Urothelium cell line (cell line): ENCODE measurements at regions not wholly inside any gene's neighbourhood (a gene's known extent, or its start where the extent isn't known, plus 50 kb on each side); places are given as distances from the start of the nearest gene placed in this dataset.

Experiments
- DNase-seq: peaks from one replicate; pipeline ENCODE4 v3.0.0; 2011; ENCODE audit warnings: low spot score, mixed read lengths
- FAIRE-seq: peaks from 2 replicates; lab custom pipeline; 2011; peaks lifted over from hg19 to GRCh38; lab: Jason Lieb, UNC

DNA sequence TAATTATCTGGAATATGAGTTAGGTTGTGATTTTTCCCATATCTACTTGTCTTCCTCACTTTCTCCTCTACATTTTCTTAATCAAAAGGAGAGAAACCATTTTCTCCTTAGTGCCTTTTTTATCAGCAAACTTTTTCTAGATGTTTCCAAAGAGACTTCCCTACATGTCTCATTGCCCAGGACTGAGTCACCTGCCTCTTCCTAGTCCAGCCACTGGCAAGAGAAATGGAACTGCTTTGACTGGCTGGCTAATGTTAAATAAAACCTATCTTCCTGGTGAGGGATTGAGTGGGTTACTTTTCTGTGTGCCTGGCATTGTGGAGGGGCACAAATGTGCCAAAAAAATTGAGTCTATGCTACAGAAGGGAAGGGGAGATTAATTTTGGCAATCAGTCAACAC, 52.1 kb upstream of the CD5L start:
- DNase-seq (no peak), FAIRE-seq (no peak)

DNA sequence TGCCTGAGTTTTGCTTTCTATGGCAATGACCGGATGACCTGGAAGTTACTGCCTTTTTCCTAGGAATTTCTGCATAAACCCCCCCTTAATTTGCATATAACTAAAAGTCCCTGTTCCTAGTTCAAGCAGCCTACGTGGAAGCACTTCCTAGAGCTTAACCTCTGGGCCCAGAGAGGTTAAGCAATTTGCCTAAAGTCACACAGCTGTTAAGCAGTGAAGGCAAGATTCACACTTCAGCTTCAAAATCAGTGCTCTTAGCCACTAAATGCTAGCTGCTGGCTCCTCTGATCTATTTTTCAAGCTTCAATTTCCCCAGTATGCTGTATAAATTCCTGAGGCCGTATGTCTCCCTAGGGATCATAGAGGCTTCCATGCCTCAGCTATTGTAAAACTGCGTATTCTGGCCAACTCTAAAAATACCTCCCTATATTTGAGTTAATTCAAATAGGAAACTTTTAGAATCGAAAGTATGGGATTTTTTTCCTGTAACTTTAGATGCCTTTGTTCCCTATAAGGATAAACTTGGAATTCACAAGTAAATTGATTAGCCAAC, 53.1 kb upstream of the CD5L start:
- FAIRE-seq, result no peak

DNA sequence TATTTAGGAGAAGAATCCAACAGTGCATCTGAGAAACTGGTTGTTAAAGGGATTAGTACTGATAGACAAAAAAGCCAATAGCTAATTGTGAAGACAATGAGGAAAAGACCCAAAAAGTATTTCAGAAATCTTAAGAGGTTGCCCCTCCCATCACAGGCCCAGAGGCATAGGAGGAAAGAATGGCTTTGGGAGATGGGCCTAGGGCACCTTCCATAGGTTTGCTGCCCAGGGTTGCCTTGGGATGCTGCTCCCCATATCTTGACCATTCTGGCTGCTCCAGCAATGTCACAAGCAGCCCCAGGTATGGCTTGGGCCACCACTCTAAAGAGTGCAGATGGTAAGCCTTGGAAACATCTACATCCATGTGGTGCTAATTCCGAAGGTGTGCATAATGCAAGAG, 68.7 kb upstream of the CD5L start:
- FAIRE-seq, result no peak

More for the DNA sequence above, 53.1 kb upstream of the CD5L start:
- DNase-seq, result no peak

DNA sequence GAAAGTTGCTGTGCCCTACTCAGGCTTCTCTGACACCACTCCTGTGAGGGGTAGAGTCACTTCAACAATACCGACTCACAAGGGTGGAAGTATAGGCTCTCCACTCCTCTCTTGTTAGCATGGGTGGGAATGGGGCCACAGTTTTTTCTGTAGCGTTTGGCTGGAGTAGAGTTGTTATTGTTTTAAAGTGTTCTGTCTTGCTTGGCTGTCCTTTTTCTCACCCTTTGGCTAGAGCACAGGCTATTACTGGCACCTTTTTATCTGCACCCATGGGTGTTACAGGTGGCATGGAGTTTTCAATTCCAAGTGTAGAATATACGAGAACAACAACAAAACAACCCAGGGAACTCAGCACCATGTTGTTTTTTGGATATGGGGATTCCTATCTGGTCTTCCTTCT, 74.3 kb upstream of the CD5L start:
- no peak for DNase-seq
- no peak for FAIRE-seq

More for the DNA sequence above, 68.7 kb upstream of the CD5L start:
- DNase-seq, result no peak

DNA sequence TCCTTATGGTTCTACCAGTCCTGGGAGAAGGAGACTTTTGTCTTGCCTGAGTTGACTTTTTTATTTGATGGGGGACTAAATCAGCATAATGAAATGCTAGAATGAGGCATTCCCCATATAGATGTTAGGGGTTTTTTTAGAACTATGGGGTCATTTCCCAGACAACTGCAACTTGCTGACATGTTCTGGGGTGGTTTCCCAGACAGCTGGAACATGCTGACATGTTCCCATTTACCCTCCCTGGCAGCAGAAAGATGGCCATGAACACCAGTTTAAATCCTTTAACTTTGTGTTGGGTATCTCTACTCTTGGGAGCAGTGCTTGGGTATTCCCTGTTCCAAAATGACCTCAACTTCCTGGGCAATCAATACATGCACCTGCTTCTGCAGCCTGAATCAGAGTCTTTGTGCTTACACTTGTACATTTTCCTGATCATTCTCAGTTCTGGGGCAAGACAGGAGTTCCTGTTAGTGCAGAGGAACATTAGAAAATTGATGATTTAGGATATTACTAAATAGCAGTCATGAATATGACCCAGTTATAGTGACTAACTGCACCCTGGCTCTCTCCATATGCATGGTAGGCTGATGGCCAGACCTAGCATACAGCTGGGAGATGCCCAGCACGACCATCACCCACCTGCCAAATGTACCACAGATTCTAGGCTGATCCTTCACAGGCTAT, 75.4 kb upstream of the CD5L start:
- no peak for FAIRE-seq
- DNase-seq, result no peak

DNA sequence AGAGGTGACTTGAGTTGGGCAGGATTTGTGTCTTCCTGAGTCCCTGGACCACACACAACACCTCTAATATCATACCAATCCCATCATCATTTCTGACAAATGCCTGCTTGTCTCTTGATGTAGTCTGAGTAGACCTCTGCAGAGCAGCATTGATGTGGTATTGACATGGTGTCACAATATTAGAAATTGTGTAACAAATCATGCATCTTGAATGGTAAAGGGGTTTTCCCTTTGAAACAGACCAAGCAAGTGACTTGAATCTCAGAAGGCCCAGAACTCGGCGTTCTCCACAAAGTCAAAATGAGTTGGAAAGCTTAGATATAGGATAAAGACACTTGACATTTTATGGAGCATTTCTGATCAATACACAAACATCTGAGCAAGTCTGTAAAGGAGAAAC, 72.7 kb upstream of the KIRREL1 start:
- FAIRE-seq (no peak), DNase-seq (no peak)

DNA sequence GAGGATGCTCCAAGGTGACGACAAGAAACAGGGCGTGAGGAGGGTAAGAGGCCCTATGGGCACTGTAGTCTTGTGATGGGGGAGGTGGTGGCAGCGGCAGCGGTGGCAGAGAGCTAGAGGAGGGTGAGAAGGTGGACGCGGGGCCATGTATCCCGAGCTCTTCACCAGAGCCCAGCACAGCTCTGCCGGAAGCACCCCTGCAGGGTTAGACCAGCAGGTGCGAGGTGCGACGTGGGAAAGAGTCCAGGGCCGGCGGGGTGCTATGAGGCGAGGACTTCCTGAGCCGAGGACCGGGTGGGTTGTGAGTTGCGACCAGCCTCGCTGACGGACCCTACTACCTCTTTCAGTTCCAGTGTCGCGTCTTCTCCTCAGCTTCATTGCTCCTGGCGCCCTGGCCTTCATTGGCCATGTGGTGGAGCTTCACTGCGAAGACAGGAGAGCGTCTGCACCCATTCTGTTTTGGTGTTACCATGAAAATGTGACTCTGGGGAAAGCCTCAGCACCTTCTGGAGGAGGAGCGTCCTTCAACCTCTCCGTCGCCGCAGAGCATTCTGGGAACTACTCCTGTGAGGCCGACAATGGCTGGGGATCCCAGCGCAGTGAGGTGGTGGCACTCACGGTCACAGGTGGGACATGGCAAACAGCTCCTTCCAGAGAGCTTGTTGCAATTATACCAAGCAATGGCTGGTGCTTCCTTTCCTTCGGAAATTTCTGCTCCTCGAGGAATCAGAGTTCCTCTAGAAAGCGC, 67.9 kb upstream of the KIRREL1 start:
- FAIRE-seq, result no peak
- no peak for DNase-seq

DNA sequence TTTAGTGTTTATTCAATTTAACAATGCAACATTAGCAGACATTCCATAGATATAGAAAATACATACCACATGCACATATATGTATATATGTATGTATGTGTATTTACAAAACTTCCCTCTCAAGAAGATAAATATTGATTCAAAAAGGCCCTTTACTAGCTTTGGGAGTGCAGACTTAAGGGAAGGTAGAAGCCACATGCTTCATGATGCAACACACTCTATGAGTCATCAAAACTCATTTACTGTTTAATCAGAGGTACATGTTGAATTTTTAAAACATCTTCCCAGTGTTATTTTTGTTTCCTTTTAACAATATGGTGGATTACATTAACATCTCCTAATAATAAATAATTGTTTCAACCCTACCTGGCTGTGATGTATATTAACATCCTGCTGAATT, 61.4 kb upstream of the KIRREL1 start:
- FAIRE-seq (no peak), DNase-seq (peak; percentile 26)

DNA sequence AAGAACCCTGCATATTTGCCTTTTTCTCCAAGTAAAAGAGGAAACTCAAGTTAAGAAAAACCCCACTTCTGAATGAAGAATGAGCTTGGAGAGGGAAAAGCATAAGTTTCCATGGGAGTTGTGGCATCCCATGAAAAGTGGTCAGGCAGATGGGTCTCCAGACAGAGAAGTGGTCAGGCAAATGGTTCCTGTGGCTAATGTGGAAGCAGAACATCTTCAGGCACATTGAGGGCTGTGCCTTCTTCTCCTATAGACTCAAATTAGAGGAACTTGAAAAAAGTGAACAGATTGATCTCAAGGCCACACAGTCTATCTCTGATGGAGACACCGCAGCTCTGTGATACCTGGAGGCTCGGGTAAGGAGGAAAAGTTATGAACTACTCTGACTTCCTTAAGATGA, 55.7 kb upstream of the KIRREL1 start:
- no peak for FAIRE-seq
- DNase-seq, result no peak

DNA sequence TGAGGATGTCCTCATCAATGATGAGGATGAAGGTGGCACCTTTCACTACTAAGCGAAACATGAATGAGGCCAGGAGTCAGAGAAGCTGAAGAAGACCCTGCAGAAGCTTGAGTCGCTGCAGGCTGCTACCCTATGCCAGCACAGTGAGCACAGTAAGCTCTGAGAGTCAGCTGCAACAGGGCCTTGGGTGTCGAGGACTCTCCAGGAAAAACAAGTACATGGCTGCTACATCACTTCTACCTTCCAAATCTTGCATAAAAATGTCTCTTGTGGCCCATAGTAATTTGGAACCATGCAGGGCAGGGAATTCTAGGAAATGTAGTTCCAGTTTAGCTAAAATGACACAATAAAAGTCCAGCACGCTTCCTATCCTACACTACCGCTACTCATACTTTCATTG, 51.5 kb upstream of the KIRREL1 start:
- DNase-seq (no peak), FAIRE-seq (no peak)
